ENCODE measurements at regions not wholly inside any gene's neighbourhood (a gene's known extent, or its start where the extent isn't known, plus 50 kb on each side); places are given as distances from the start of the nearest gene placed in this dataset.

- Histone ChIP-seq H3K9me3 (ENCODE audit: control insufficient read depth, low read depth, low read length) (no peaks in the 10 kb centered on the region), H3K27me3 (ENCODE audit: control insufficient read depth, extremely low read depth, insufficient read depth, low read length) (no peaks in the 10 kb centered on the region), H2AFZ (ENCODE audit: control insufficient read depth, low read length) (no peak overlapping the region), H3K4me1 (ENCODE audit: control insufficient read depth, extremely low read depth, insufficient read depth, low read length) (peaks cover 27% of the 10 kb centered on the region), H4K20me1 (ENCODE audit: control insufficient read depth, extremely low read depth, insufficient read depth, low read length) (no peaks in the 10 kb centered on the region), H3K36me3 (ENCODE audit: control insufficient read depth in 2 of 2, extremely low read depth in 1 of 2, insufficient read depth in 2 of 2, low read length in 2 of 2) (no peaks in the 10 kb centered on the region), H3K4me2 (ENCODE audit: control insufficient read depth, extremely low read depth, insufficient read depth, low read depth, low read length) (no peak overlapping the region), H3K79me2 (ENCODE audit: control insufficient read depth, insufficient read depth, low read length) (no peaks in the 10 kb centered on the region), H3K4me3 (ENCODE audit: control insufficient read depth in 2 of 3, extremely low read depth in 1 of 3, insufficient read depth in 2 of 3, low read depth in 1 of 3, low read length in 3 of 3) (no peak overlapping the region), H3K27ac (ENCODE audit: control insufficient read depth, insufficient read depth, low read length) (no peak overlapping the region), H3K9ac (ENCODE audit: control insufficient read depth, extremely low read depth, insufficient read depth, low read length) (no peak overlapping the region), H3K9me1 (ENCODE audit: control insufficient read depth, extremely low read depth, insufficient read depth, low read length) (no peaks in the 10 kb centered on the region)
- dilution Hi-C loops (cut with MboI; ENCODE audit: extremely low pct_ligation_motif_present, low sequenced_read_pairs): no loop called here
- no peak for FAIRE-seq
- no peak for DNase-seq (ENCODE audit: low read depth, low spot score)
- TF ChIP-seq EZH2 (IDR thresholded peaks at IDR 0.05; ENCODE audit: low read length): no peak
- TF ChIP-seq, protein P1, sequence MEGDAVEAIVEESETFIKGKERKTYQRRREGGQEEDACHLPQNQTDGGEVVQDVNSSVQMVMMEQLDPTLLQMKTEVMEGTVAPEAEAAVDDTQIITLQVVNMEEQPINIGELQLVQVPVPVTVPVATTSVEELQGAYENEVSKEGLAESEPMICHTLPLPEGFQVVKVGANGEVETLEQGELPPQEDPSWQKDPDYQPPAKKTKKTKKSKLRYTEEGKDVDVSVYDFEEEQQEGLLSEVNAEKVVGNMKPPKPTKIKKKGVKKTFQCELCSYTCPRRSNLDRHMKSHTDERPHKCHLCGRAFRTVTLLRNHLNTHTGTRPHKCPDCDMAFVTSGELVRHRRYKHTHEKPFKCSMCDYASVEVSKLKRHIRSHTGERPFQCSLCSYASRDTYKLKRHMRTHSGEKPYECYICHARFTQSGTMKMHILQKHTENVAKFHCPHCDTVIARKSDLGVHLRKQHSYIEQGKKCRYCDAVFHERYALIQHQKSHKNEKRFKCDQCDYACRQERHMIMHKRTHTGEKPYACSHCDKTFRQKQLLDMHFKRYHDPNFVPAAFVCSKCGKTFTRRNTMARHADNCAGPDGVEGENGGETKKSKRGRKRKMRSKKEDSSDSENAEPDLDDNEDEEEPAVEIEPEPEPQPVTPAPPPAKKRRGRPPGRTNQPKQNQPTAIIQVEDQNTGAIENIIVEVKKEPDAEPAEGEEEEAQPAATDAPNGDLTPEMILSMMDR (optimal IDR thresholded peaks at IDR 0.05 in 1 of 3, IDR thresholded peaks at IDR 0.05 in 1 of 3, conservative IDR thresholded peaks at IDR 0.05 in 1 of 3; ENCODE audit: extremely low read depth in 1 of 3, insufficient read depth in 2 of 3, low read length in 3 of 3): no peak
These were observed 70.4 kb upstream of the SMNDC1 start for GRCh38 chr10:110375121-110375520.

- no peak overlapping the region for H3K4me2 ChIP-seq (ENCODE audit: control insufficient read depth, extremely low read depth, insufficient read depth, low read depth, low read length)
- H3K36me3 ChIP-seq (ENCODE audit: control insufficient read depth in 2 of 2, extremely low read depth in 1 of 2, insufficient read depth in 2 of 2, low read length in 2 of 2): no peaks in the 10 kb centered on the region
- no peaks in the 10 kb centered on the region for H3K9me3 ChIP-seq (ENCODE audit: control insufficient read depth, low read depth, low read length)
- H3K27ac ChIP-seq (ENCODE audit: control insufficient read depth, insufficient read depth, low read length): no peak overlapping the region
- no peak overlapping the region for H3K9ac ChIP-seq (ENCODE audit: control insufficient read depth, extremely low read depth, insufficient read depth, low read length)
- no peaks in the 10 kb centered on the region for H4K20me1 ChIP-seq (ENCODE audit: control insufficient read depth, extremely low read depth, insufficient read depth, low read length)
- no peaks in the 10 kb centered on the region for H3K27me3 ChIP-seq (ENCODE audit: control insufficient read depth, extremely low read depth, insufficient read depth, low read length)
- DNase-seq (ENCODE audit: low read depth, low spot score) (no peak), FAIRE-seq (no peak)
- no peaks in the 10 kb centered on the region for H3K79me2 ChIP-seq (ENCODE audit: control insufficient read depth, insufficient read depth, low read length)
- no peak overlapping the region for H2AFZ ChIP-seq (ENCODE audit: control insufficient read depth, low read length)
- H3K4me3 ChIP-seq (ENCODE audit: control insufficient read depth in 2 of 3, extremely low read depth in 1 of 3, insufficient read depth in 2 of 3, low read depth in 1 of 3, low read length in 3 of 3): no peak overlapping the region
- TF ChIP-seq, protein P1 (optimal IDR thresholded peaks at IDR 0.05 in 1 of 3, IDR thresholded peaks at IDR 0.05 in 1 of 3, conservative IDR thresholded peaks at IDR 0.05 in 1 of 3; ENCODE audit: extremely low read depth in 1 of 3, insufficient read depth in 2 of 3, low read length in 3 of 3): peak in 1 of 3 experiments; percentile 10
- no peak for TF ChIP-seq EZH2 (IDR thresholded peaks at IDR 0.05; ENCODE audit: low read length)
- H3K9me1 ChIP-seq (ENCODE audit: control insufficient read depth, extremely low read depth, insufficient read depth, low read length): no peaks in the 10 kb centered on the region
- peaks cover 27% of the 10 kb centered on the region for H3K4me1 ChIP-seq (ENCODE audit: control insufficient read depth, extremely low read depth, insufficient read depth, low read length)
- dilution Hi-C loops (cut with MboI; ENCODE audit: extremely low pct_ligation_motif_present, low sequenced_read_pairs): no loop called here
These were observed 71.5 kb upstream of the SMNDC1 start for GRCh38 chr10:110376021-110376766.

Data from keratinocyte (primary cell).